Chondrocyte (in vitro differentiated cells): ENCODE measurements at regions not wholly inside any gene's neighbourhood (a gene's known extent, or its start where the extent isn't known, plus 50 kb on each side); places are given as distances from the start of the nearest gene placed in this dataset.

Source experiments
- DNase-seq: peaks from one replicate; pipeline ENCODE4 v3.0.0; 2021; ENCODE audit warnings: mixed read lengths, low spot score
- H3K27ac Mint-ChIP-seq: one replicate; pipeline ENCODE4 v1.8.0; 2021; ENCODE audit warnings: mild to moderate bottlenecking, moderate library complexity, mixed read lengths; ENCODE audit not compliant: unreplicated experiment
- H3K27me3 Mint-ChIP-seq: 2 replicates; pipeline ENCODE4 v1.8.0; 2021; ENCODE audit warnings: low read depth, mixed read lengths
- H3K36me3 Mint-ChIP-seq: 2 replicates; pipeline ENCODE4 v1.8.0; 2021; ENCODE audit warnings: low read depth, mixed read lengths
- H3K4me1 Mint-ChIP-seq: 2 replicates; pipeline ENCODE4 v1.8.0; 2021; ENCODE audit warnings: low read depth, mild to moderate bottlenecking, mixed read lengths
- H3K4me3 Mint-ChIP-seq: one replicate; pipeline ENCODE4 v1.8.0; 2021; ENCODE audit warnings: mild to moderate bottlenecking, moderate library complexity, mixed read lengths; ENCODE audit not compliant: unreplicated experiment
- H3K9me3 Mint-ChIP-seq: 2 replicates; pipeline ENCODE4 v1.8.0; 2021; ENCODE audit warnings: low read depth, mixed read lengths
- TF ChIP-seq, protein P1 (sequence below): fragments of 200-600 bp; sonication (generic); IDR thresholded peaks from 2 replicates; pipeline ENCODE4 v1.5.0; 2021; ENCODE audit warnings: antibody characterized with exemption, mild to moderate bottlenecking, moderate library complexity

DNA sequence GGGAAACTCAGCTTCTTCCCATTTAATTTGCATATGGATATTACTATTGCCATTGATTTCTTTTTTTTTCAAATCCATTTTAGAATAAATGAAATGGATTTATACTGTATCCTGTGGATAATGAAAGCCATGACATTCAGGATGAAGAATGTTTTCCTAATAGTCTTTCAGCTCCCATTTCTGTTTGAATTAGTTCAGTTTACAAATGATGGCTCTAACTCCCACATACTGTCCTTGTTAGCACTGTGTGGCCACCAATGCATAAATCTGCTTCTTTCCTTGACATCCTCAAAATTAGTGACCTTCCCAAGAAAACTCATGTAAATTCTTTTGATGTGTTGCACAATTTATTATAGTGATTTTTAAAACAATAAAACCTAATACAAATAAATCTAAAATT, 693.2 kb upstream of the GJE1 start:
- H3K27me3 Mint-ChIP-seq = no peaks in the 10 kb centered on the region
- H3K4me3 Mint-ChIP-seq = no peak overlapping the region
- DNase-seq = no peak
- H3K36me3 Mint-ChIP-seq = no peaks in the 10 kb centered on the region
- H3K27ac Mint-ChIP-seq = no peak overlapping the region
- TF ChIP-seq, protein P1, sequence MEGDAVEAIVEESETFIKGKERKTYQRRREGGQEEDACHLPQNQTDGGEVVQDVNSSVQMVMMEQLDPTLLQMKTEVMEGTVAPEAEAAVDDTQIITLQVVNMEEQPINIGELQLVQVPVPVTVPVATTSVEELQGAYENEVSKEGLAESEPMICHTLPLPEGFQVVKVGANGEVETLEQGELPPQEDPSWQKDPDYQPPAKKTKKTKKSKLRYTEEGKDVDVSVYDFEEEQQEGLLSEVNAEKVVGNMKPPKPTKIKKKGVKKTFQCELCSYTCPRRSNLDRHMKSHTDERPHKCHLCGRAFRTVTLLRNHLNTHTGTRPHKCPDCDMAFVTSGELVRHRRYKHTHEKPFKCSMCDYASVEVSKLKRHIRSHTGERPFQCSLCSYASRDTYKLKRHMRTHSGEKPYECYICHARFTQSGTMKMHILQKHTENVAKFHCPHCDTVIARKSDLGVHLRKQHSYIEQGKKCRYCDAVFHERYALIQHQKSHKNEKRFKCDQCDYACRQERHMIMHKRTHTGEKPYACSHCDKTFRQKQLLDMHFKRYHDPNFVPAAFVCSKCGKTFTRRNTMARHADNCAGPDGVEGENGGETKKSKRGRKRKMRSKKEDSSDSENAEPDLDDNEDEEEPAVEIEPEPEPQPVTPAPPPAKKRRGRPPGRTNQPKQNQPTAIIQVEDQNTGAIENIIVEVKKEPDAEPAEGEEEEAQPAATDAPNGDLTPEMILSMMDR = no peak
- H3K9me3 Mint-ChIP-seq = peaks cover 11% of the 10 kb centered on the region
- H3K4me1 Mint-ChIP-seq = no peaks in the 10 kb centered on the region

- TF ChIP-seq, protein P1 = no peak
- DNase-seq = no peak
- H3K4me1 Mint-ChIP-seq = no peaks in the 10 kb centered on the region
- H3K9me3 Mint-ChIP-seq = peaks cover 14% of the 10 kb centered on the region
- H3K4me3 Mint-ChIP-seq = no peak overlapping the region
- H3K27ac Mint-ChIP-seq = no peak overlapping the region
- H3K27me3 Mint-ChIP-seq = no peaks in the 10 kb centered on the region
- peaks cover 2% of the 10 kb centered on the region for H3K36me3 Mint-ChIP-seq
Measured at GRCh38 chr6:141437685-141438084, 695.0 kb upstream of the GJE1 start.

DNA sequence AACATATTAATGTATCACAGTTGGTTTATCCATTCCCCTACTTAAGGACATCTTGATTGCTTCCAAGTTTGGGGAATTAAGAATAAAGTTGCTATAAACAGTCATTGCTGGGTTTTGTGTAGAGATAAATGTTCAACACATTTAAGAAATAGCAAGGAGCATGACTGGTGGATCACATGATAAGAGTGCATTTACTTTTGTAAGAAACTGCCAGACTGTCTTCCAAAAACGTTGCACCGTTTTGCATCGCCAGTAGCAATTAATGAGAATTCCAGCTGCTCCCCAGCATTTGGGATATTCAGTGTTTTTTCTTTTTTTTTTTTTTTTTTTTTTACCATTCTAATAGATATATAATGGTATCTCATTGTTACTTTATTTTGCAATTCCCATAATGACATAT, 695.7 kb upstream of the GJE1 start:
- H3K27ac Mint-ChIP-seq = no peak overlapping the region

GRCh38 chr6:141426400-141426980, 706.2 kb upstream of the GJE1 start:
- H3K9me3 Mint-ChIP-seq = peaks cover 21% of the 10 kb centered on the region
- DNase-seq = no peak
- H3K27ac Mint-ChIP-seq = no peak overlapping the region
- TF ChIP-seq, protein P1 = no peak
- H3K4me3 Mint-ChIP-seq = no peak overlapping the region
- peaks cover 11% of the 10 kb centered on the region for H3K4me1 Mint-ChIP-seq
- no peaks in the 10 kb centered on the region for H3K27me3 Mint-ChIP-seq
- H3K36me3 Mint-ChIP-seq = peaks cover 8% of the 10 kb centered on the region

More for the DNA sequence above, 695.7 kb upstream of the GJE1 start:
- TF ChIP-seq, protein P1 = no peak
- Mint-ChIP-seq H3K27me3 (no peaks in the 10 kb centered on the region), H3K9me3 (peaks cover 14% of the 10 kb centered on the region), H3K4me3 (no peak overlapping the region), H3K4me1 (no peaks in the 10 kb centered on the region), H3K36me3 (peaks cover 2% of the 10 kb centered on the region)
- no peak for DNase-seq

DNA sequence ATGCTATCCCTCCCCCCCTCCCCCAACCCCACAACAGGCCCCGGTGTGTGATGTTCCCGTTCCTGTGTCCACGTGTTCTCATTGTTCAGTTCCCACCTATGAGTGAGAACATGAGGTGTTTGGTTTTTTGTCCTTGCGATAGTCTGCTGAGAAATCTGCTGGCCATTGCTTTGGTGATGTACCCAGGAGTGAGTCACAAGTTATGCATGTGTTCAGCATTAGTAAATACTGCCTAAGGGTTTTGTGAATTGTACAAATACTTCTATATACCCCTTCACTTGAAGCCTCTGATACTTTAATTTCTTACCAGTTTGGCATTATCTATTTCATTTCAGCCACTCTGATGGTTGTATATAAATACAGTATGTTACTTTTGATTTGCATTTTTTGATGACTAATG, 711.3 kb upstream of the GJE1 start:
- peaks cover 18% of the 10 kb centered on the region for H3K9me3 Mint-ChIP-seq
- DNase-seq = no peak
- peaks cover 13% of the 10 kb centered on the region for H3K4me1 Mint-ChIP-seq
- no peak overlapping the region for H3K4me3 Mint-ChIP-seq
- no peaks in the 10 kb centered on the region for H3K27me3 Mint-ChIP-seq
- H3K36me3 Mint-ChIP-seq = peaks cover 6% of the 10 kb centered on the region
- TF ChIP-seq, protein P1 = no peak
- H3K27ac Mint-ChIP-seq = peak overlapping the region; percentile 32
